Activated T-helper 9 cell treated with anti-CD3 and anti-CD28 coated beads, Interleukin-2, amount 50 U/mL, for 16 hours (primary cell): ENCODE measurements at regions not wholly inside any gene's neighbourhood (a gene's known extent, or its start where the extent isn't known, plus 50 kb on each side); places are given as distances from the start of the nearest gene placed in this dataset.

Experiments used
- DNase-seq: peaks from one replicate; pipeline ENCODE4 v3.0.0-alpha.2; 2020; ENCODE audit warnings: low read depth

- no peak for DNase-seq
Observed at GRCh38 chr11:119520966-119521365, 98.0 kb upstream of the THY1 start.

GRCh38 chr11:119520400-119520799 lies 97.4 kb upstream of the THY1 start:
- no peak for DNase-seq

- no peak for DNase-seq
Observed at GRCh38 chr11:119519796-119520195, 96.8 kb upstream of the THY1 start.

- DNase-seq: no peak
Observed at GRCh38 chr11:119518746-119519730, 96.1 kb upstream of the THY1 start.

- DNase-seq: no peak
Observed at GRCh38 chr11:119515771-119516400, 92.9 kb upstream of the THY1 start.

- no peak for DNase-seq
Observed at GRCh38 chr11:119513806-119514170, 90.8 kb upstream of the THY1 start.

GRCh38 chr11:119513131-119513805 lies 90.3 kb upstream of the THY1 start:
- no peak for DNase-seq

GRCh38 chr11:119512369-119512768 lies 89.4 kb upstream of the THY1 start:
- no peak for DNase-seq

- no peak for DNase-seq
Observed at GRCh38 chr11:119511614-119512306, 88.8 kb upstream of the THY1 start.

- DNase-seq: no peak
Observed at GRCh38 chr11:119509969-119510401, 87.0 kb upstream of the THY1 start.

GRCh38 chr11:119509282-119509841 lies 86.4 kb upstream of the THY1 start:
- DNase-seq: no peak

- DNase-seq: no peak
Observed at GRCh38 chr11:119506436-119506835, 83.5 kb upstream of the THY1 start.

GRCh38 chr11:119505861-119506260 lies 82.9 kb upstream of the THY1 start:
- no peak for DNase-seq

GRCh38 chr11:119505071-119505470 lies 82.1 kb upstream of the THY1 start:
- no peak for DNase-seq

GRCh38 chr11:119504371-119504770 lies 81.4 kb upstream of the THY1 start:
- DNase-seq: no peak

GRCh38 chr11:119501777-119502405 lies 78.9 kb upstream of the THY1 start:
- DNase-seq: no peak

- DNase-seq: no peak
Observed at GRCh38 chr11:119497717-119498116, 74.7 kb upstream of the THY1 start.

GRCh38 chr11:119496997-119497396 lies 74.0 kb upstream of the THY1 start:
- no peak for DNase-seq

GRCh38 chr11:119496469-119496868 lies 73.5 kb upstream of the THY1 start:
- no peak for DNase-seq

- DNase-seq: no peak
Observed at GRCh38 chr11:119493712-119494111, 70.7 kb upstream of the THY1 start.

GRCh38 chr11:119491753-119492510 lies 69.0 kb upstream of the THY1 start:
- DNase-seq: no peak
